ENCODE measurements at regions not wholly inside any gene's neighbourhood (a gene's known extent, or its start where the extent isn't known, plus 50 kb on each side); places are given as distances from the start of the nearest gene placed in this dataset.
"Not testable (repeated sequence)": the region's sequence is repeated elsewhere in the genome, so short reads cannot be mapped to it uniquely, and the experiment has no call there.

- no peaks in the 10 kb centered on the region for H3K9me3 ChIP-seq
- H3K27me3 ChIP-seq, result no peaks in the 10 kb centered on the region
- no peaks in the 10 kb centered on the region for H3K4me1 ChIP-seq
- H3K4me3 ChIP-seq, result no peak overlapping the region
- H3K27ac ChIP-seq, result peak overlapping the region in 1 of 2 donors; percentile 49
- intact Hi-C loops (cut with DNase I; ENCODE audit: low total_unique reads), result no loop called here
- no peak for TF ChIP-seq CTCF (IDR thresholded peaks at IDR 0.05)
- TF ChIP-seq POLR2A (IDR thresholded peaks at IDR 0.05), result no peak
- no peak for TF ChIP-seq POLR2AphosphoS5 (IDR thresholded peaks at IDR 0.05)
- no peaks in the 10 kb centered on the region for H3K36me3 ChIP-seq
- DNase-seq (ENCODE audit: low spot score in 2 of 2), result no peak
These were observed 125.0 kb downstream of the BANF2 start for GRCh38 chr20:17824676-17825251.

- no peak for TF ChIP-seq CTCF (IDR thresholded peaks at IDR 0.05)
- no peak for TF ChIP-seq POLR2A (IDR thresholded peaks at IDR 0.05)
- no peak for TF ChIP-seq POLR2AphosphoS5 (IDR thresholded peaks at IDR 0.05)
- Histone ChIP-seq H3K4me3 (no peak overlapping the region), H3K4me1 (no peaks in the 10 kb centered on the region), H3K36me3 (no peaks in the 10 kb centered on the region), H3K27me3 (no peaks in the 10 kb centered on the region), H3K9me3 (no peaks in the 10 kb centered on the region), H3K27ac (no peak overlapping the region)
- intact Hi-C loops (cut with DNase I; ENCODE audit: low total_unique reads), result no loop called here
- DNase-seq (ENCODE audit: low spot score in 2 of 2), result no peak
These were observed 123.8 kb downstream of the BANF2 start for GRCh38 chr20:17823409-17824144.

- TF ChIP-seq POLR2A (IDR thresholded peaks at IDR 0.05) (no peak), POLR2AphosphoS5 (IDR thresholded peaks at IDR 0.05) (no peak), CTCF (IDR thresholded peaks at IDR 0.05) (no peak)
- Histone ChIP-seq H3K36me3 (no peaks in the 10 kb centered on the region), H3K27ac (no peak overlapping the region), H3K4me1 (no peaks in the 10 kb centered on the region), H3K27me3 (no peaks in the 10 kb centered on the region), H3K4me3 (no peak overlapping the region), H3K9me3 (no peaks in the 10 kb centered on the region)
- DNase-seq (ENCODE audit: low spot score in 2 of 2), result no peak
- intact Hi-C loops (cut with DNase I; ENCODE audit: low total_unique reads), result no loop called here
These were observed 123.0 kb downstream of the BANF2 start for GRCh38 chr20:17822540-17823408.

GRCh38 chr20:17822039-17822438 is 122.3 kb downstream of the BANF2 start:
- H3K4me3 ChIP-seq, result no peak overlapping the region
- no peaks in the 10 kb centered on the region for H3K27me3 ChIP-seq
- H3K36me3 ChIP-seq, result no peaks in the 10 kb centered on the region
- intact Hi-C loops (cut with DNase I; ENCODE audit: low total_unique reads), result no loop called here
- no peaks in the 10 kb centered on the region for H3K4me1 ChIP-seq
- peak in 1 of 2 donors; percentile 36 for DNase-seq (ENCODE audit: low spot score in 2 of 2)
- H3K27ac ChIP-seq, result no peak overlapping the region
- H3K9me3 ChIP-seq, result no peaks in the 10 kb centered on the region
- TF ChIP-seq POLR2AphosphoS5 (IDR thresholded peaks at IDR 0.05) (no peak), CTCF (IDR thresholded peaks at IDR 0.05) (no peak), POLR2A (IDR thresholded peaks at IDR 0.05) (no peak)

- H3K27me3 ChIP-seq; H3K4me1 ChIP-seq; DNase-seq (ENCODE audit: low spot score in 2 of 2); H3K27ac ChIP-seq; intact Hi-C loops (cut with DNase I; ENCODE audit: low total_unique reads); H3K9me3 ChIP-seq; H3K36me3 ChIP-seq; H3K4me3 ChIP-seq: not testable (repeated sequence)
These were observed 121.8 kb downstream of the BANF2 start for GRCh38 chr20:17821606-17822005.

Measured in breast epithelium (tissue), 4 donors.